NCI-H526 (cell line): ENCODE measurements at regions not wholly inside any gene's neighbourhood (a gene's known extent, or its start where the extent isn't known, plus 50 kb on each side); places are given as distances from the start of the nearest gene placed in this dataset.
"Not testable (repeated sequence)": the region's sequence is repeated elsewhere in the genome, so short reads cannot be mapped to it uniquely, and the experiment has no call there.

Experiments used
- DNase-seq, 2 experiments: peaks; one replicate each; lab custom pipeline; 2025; lab: John Stamatoyannopoulos, UW

- DNase-seq, result no peak
Measured at GRCh38 chr5:57069115-57069835, 104.6 kb upstream of the GPBP1 start.

- no peak for DNase-seq
Measured at GRCh38 chr5:57072218-57072892, 101.5 kb upstream of the GPBP1 start.

GRCh38 chr5:57082441-57083067, 91.3 kb upstream of the GPBP1 start:
- no peak for DNase-seq

GRCh38 chr5:57085306-57086081, 88.4 kb upstream of the GPBP1 start:
- no peak for DNase-seq

GRCh38 chr5:57087947-57088346, 85.9 kb upstream of the GPBP1 start:
- not testable (repeated sequence) for DNase-seq

GRCh38 chr5:57094753-57095683, 78.8 kb upstream of the GPBP1 start:
- no peak for DNase-seq

- DNase-seq, result no peak
Measured at GRCh38 chr5:57097526-57097925, 76.3 kb upstream of the GPBP1 start.

- DNase-seq, result no peak
Measured at GRCh38 chr5:57102189-57102904, 71.5 kb upstream of the GPBP1 start.

GRCh38 chr5:57102905-57103255, 71.0 kb upstream of the GPBP1 start:
- no peak for DNase-seq

GRCh38 chr5:57103317-57103907, 70.4 kb upstream of the GPBP1 start:
- DNase-seq, result no peak

GRCh38 chr5:57106661-57107060, 67.2 kb upstream of the GPBP1 start:
- no peak for DNase-seq

GRCh38 chr5:57111993-57112392, 61.9 kb upstream of the GPBP1 start:
- DNase-seq, result no peak

- no peak for DNase-seq
Measured at GRCh38 chr5:57113481-57113880, 60.4 kb upstream of the GPBP1 start.

GRCh38 chr5:57117596-57117995, 56.3 kb upstream of the GPBP1 start:
- no peak for DNase-seq

GRCh38 chr5:57119031-57119430, 54.8 kb upstream of the GPBP1 start:
- DNase-seq, result no peak

GRCh38 chr5:57124014-57124413, 49.8 kb upstream of the GPBP1 start:
- no peak for DNase-seq
